ENCODE measurements at regions not wholly inside any gene's neighbourhood (a gene's known extent, or its start where the extent isn't known, plus 50 kb on each side); places are given as distances from the start of the nearest gene placed in this dataset.

DNA sequence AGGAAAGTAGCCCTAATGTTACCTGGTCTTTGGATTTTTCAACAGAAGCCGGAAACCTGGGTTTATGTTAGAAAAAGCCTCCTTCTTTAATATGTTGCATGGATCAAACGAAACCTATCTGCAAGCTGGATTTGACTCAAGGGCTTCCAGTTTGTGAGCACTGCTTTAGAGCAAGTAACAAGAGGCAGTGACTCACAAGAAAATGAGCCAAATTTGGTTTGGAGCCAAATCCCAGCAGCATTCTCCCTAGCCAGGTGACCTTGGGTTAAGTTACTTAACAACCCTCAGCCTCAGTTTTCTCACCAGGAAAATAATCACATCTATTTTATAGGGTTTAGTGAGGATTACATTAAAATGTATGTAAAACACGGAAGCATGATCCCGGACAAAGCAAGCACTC is 215.2 kb upstream of the PRICKLE2 start:
- TF ChIP-seq, protein P1, sequence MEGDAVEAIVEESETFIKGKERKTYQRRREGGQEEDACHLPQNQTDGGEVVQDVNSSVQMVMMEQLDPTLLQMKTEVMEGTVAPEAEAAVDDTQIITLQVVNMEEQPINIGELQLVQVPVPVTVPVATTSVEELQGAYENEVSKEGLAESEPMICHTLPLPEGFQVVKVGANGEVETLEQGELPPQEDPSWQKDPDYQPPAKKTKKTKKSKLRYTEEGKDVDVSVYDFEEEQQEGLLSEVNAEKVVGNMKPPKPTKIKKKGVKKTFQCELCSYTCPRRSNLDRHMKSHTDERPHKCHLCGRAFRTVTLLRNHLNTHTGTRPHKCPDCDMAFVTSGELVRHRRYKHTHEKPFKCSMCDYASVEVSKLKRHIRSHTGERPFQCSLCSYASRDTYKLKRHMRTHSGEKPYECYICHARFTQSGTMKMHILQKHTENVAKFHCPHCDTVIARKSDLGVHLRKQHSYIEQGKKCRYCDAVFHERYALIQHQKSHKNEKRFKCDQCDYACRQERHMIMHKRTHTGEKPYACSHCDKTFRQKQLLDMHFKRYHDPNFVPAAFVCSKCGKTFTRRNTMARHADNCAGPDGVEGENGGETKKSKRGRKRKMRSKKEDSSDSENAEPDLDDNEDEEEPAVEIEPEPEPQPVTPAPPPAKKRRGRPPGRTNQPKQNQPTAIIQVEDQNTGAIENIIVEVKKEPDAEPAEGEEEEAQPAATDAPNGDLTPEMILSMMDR (IDR thresholded peaks at IDR 0.05), result no peak
- no peak for TF ChIP-seq POLR2A (IDR thresholded peaks at IDR 0.05)
